Esophagus squamous epithelium (tissue), 5 donors: ENCODE measurements at regions not wholly inside any gene's neighbourhood (a gene's known extent, or its start where the extent isn't known, plus 50 kb on each side); places are given as distances from the start of the nearest gene placed in this dataset.

Experiments
- DNase-seq: peaks from one replicate; lab custom pipeline; 2025; lab: John Stamatoyannopoulos, UW
- H3K27ac ChIP-seq, 4 donors: fragments of 200-600 bp; sonication (generic); one replicate each; pipeline ENCODE4 v1.5.1; 2016 to 2019; ENCODE audit warnings: mild to moderate bottlenecking in 1 of 4
- H3K27me3 ChIP-seq, 4 donors: fragments of 200-600 bp; sonication (generic); 1 replicate in 3 of 4; 2 replicates in 1 of 4; pipeline versions ENCODE4 v1.5.1 to v1.6.0; 2017 to 2021; ENCODE audit warnings: antibody characterized with exemption in 1 of 4
- H3K36me3 ChIP-seq, 3 donors: fragments of 200-600 bp; sonication (generic); one replicate each; pipeline ENCODE4 v1.5.1; 2016 to 2019
- H3K4me1 ChIP-seq, 3 donors: fragments of 200-600 bp; sonication (generic); one replicate each; pipeline ENCODE4 v1.5.1; 2017 to 2019
- H3K4me3 ChIP-seq, 4 donors: fragments of 200-600 bp; sonication (generic); 1 replicate in 3 of 4; 2 replicates in 1 of 4; pipeline ENCODE4 v1.5.1; 2016 to 2019; ENCODE audit warnings: mild to moderate bottlenecking in 2 of 4, moderate library complexity in 1 of 4
- H3K9me3 ChIP-seq, 3 donors: fragments of 200-600 bp; sonication (generic); one replicate each; pipeline ENCODE4 v1.5.1; 2016 to 2019
- POLR2A ChIP-seq, 4 donors: fragments of 450-650 bp; IDR thresholded peaks; one replicate each; pipeline ENCODE4 v1.6.1; 2017; ENCODE audit warnings: antibody characterized with exemption in 4 of 4, mild to moderate bottlenecking in 4 of 4, moderate library complexity in 3 of 4
- WGBS, 2 donors: methylation state at CpG; one replicate each; pipeline ENCODE4 v1.1.5; 2018; 5-methylcytosine and 5-hydroxymethylcytosine counted together
- intact Hi-C: fragments of 100-400 bp; cut with DNase I; formaldehyde crosslinking; loops from one replicate; pipeline ENCODE4 v1.15.0; 2022
- TF ChIP-seq, protein P1 (sequence below), 6 experiments: fragments of 450-650 bp in 4 of 6; fragments of 200-600 bp in 2 of 6; sonication (generic) in 2 of 6; IDR thresholded peaks; one replicate each; pipeline ENCODE4 v1.5.1; 2016 to 2019; ENCODE audit warnings: antibody characterized with exemption in 6 of 6, mild to moderate bottlenecking in 4 of 6, moderate library complexity in 4 of 6
- donor health status: DM: yes; HTN: yes; CAD: no.

DNA sequence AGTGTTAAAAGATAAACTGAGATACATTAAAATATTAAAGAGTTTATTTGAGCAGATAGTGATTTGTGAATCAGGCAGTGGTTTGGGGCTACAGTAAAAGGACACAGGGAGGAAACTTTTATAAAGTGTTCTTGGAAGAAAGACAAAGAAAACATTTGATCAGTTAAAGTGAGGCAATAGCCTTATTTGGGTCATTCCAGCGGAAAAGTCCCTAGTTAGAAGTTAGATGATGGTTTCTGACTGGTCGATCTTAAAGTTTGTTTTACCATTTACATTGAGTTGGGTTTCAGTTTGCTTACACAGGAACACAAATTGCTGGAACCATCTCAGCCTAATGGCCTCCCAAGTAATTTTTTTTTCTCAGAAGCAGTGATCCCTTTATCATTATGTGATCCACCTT, 69.7 kb downstream of the PPP1R2C start:
- H3K36me3 ChIP-seq: no peaks in the 10 kb centered on the region
- H3K27me3 ChIP-seq: no peaks in the 10 kb centered on the region
- no peaks in the 10 kb centered on the region for H3K9me3 ChIP-seq
- no peak overlapping the region for H3K4me3 ChIP-seq
- no peaks in the 10 kb centered on the region for H3K4me1 ChIP-seq
- 63 to 66% methylated on average over 2 of the region's 2 CpGs for WGBS, 2 donors
- H3K27ac ChIP-seq: no peak overlapping the region
- no peak for DNase-seq
- intact Hi-C loops: no loop called here
- TF ChIP-seq POLR2A (IDR thresholded peaks at IDR 0.05): no peak
- TF ChIP-seq, protein P1, sequence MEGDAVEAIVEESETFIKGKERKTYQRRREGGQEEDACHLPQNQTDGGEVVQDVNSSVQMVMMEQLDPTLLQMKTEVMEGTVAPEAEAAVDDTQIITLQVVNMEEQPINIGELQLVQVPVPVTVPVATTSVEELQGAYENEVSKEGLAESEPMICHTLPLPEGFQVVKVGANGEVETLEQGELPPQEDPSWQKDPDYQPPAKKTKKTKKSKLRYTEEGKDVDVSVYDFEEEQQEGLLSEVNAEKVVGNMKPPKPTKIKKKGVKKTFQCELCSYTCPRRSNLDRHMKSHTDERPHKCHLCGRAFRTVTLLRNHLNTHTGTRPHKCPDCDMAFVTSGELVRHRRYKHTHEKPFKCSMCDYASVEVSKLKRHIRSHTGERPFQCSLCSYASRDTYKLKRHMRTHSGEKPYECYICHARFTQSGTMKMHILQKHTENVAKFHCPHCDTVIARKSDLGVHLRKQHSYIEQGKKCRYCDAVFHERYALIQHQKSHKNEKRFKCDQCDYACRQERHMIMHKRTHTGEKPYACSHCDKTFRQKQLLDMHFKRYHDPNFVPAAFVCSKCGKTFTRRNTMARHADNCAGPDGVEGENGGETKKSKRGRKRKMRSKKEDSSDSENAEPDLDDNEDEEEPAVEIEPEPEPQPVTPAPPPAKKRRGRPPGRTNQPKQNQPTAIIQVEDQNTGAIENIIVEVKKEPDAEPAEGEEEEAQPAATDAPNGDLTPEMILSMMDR (IDR thresholded peaks at IDR 0.05): no peak

DNA sequence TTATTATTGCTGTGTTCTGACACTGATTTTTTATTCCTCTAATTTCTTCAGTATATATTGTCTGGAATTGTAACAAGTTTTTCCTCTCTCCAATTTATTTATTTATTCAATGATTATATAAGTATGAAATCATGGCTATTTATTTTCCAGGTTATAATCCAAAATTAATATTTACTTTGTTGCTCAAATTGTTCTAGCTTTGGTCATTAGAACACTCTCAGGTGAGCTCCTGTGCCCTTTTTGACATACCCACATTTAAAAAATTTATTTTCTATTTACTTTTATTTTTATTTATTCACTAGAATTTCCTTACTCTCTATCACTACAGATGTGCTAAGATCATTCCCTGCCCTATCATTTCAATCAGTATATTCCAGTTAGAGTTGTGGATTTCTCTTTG, 70.2 kb downstream of the PPP1R2C start:
- H3K4me1 ChIP-seq: no peaks in the 10 kb centered on the region
- H3K4me3 ChIP-seq: no peak overlapping the region
- H3K27ac ChIP-seq: no peak overlapping the region
- H3K27me3 ChIP-seq: no peaks in the 10 kb centered on the region
- DNase-seq: no peak
- intact Hi-C loops: no loop called here
- TF ChIP-seq POLR2A (IDR thresholded peaks at IDR 0.05): no peak
- TF ChIP-seq, protein P1 (IDR thresholded peaks at IDR 0.05): no peak
- no peaks in the 10 kb centered on the region for H3K9me3 ChIP-seq
- H3K36me3 ChIP-seq: no peaks in the 10 kb centered on the region

DNA sequence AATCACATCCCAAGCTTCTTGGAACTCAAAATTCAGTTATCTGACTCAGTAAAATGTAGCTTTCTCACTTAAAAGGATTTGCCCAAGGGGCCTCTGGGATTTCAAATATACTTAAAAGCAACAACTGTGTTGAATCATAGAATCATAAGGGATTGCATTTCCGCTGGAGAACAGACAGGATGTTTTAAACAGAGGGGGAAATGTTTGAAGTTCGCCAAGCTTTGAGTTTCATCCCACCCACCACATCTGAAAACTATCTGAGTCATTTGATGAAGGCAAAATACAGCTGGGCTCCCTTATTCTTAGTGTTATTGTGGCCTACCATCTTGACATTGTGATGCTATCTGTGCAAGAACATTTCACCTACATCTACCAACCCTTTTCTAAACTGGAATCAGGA, 73.5 kb downstream of the PPP1R2C start:
- TF ChIP-seq, protein P1 (IDR thresholded peaks at IDR 0.05): no peak
- no peak for TF ChIP-seq POLR2A (IDR thresholded peaks at IDR 0.05)
- Histone ChIP-seq H3K9me3 (no peaks in the 10 kb centered on the region), H3K36me3 (no peaks in the 10 kb centered on the region), H3K4me1 (no peaks in the 10 kb centered on the region), H3K4me3 (no peak overlapping the region), H3K27ac (no peak overlapping the region), H3K27me3 (no peaks in the 10 kb centered on the region)
- WGBS, 2 donors: 42 to 78% methylated on average over 2 of the region's 2 CpGs
- intact Hi-C loops: no loop called here
- DNase-seq: no peak

DNA sequence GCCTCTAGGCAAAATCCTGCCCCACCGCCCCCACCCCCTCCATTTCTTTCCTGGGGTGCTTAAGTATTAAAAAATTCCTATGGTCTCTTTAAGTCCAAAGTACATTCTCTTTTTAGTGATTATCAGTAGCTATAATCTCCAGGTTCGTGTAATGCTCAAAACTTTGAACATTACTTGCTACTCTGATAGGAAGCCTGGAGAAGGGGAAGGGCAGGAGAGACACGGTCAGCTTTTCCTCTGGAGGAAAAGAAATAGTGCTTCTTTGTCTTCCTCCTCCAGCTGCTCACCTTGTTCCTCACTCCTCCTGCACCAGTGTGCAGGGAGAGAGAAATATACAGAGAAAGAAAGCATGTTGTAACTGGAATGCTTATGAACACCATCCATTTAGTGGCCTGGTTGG, 80.4 kb downstream of the PPP1R2C start:
- no peak for DNase-seq
- intact Hi-C loops: no loop called here
- no peaks in the 10 kb centered on the region for H3K9me3 ChIP-seq
- no peak for TF ChIP-seq POLR2A (IDR thresholded peaks at IDR 0.05)
- TF ChIP-seq, protein P1 (IDR thresholded peaks at IDR 0.05): no peak
- H3K4me3 ChIP-seq: no peak overlapping the region
- no peak overlapping the region for H3K27ac ChIP-seq
- H3K27me3 ChIP-seq: no peaks in the 10 kb centered on the region
- H3K4me1 ChIP-seq: no peaks in the 10 kb centered on the region
- 36 to 40% methylated on average over 3 of the region's 3 CpGs for WGBS, 2 donors
- H3K36me3 ChIP-seq: no peaks in the 10 kb centered on the region

DNA sequence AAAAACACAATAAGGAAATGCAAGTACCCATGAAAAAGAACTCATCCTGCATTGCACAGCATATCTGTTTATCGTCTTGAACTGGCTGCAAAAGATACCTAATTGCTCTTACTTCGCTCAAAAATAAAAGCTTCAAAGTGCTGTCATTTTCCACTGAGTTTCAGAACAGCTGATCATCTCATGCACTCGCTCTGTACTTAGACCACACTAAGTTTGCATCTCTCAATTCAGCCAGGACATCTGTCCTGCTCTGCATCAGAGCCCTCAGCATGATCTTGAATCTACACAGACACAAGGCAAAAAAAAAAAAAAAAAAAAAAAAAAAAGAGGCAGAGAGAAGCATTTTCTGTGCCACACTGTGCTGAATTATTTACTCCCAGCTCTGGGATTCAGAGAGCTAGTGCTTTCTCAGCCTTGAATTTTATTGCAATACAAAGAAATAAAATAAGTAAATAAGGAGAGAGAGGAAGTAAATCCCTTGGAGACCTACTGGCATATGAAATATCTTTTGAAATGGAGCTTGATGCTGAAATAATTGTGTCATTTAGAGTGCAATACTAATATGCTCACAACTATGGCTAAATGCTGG, 81.3 kb downstream of the PPP1R2C start:
- Histone ChIP-seq H3K36me3 (no peaks in the 10 kb centered on the region), H3K4me3 (no peak overlapping the region), H3K27me3 (no peaks in the 10 kb centered on the region), H3K27ac (no peak overlapping the region), H3K4me1 (no peaks in the 10 kb centered on the region), H3K9me3 (no peaks in the 10 kb centered on the region)
- TF ChIP-seq POLR2A (IDR thresholded peaks at IDR 0.05): no peak
- TF ChIP-seq, protein P1 (IDR thresholded peaks at IDR 0.05): no peak
- DNase-seq: no peak
- 76 to 83% methylated on average over 1 to 2 of the region's 3 CpGs for WGBS, 2 donors
- intact Hi-C loops: no loop called here
